ENCODE measurements at regions not wholly inside any gene's neighbourhood (a gene's known extent, or its start where the extent isn't known, plus 50 kb on each side); places are given as distances from the start of the nearest gene placed in this dataset.

- ATAC-seq: peak; percentile 53
These were observed 51.7 kb downstream of the SCN11A start for GRCh38 chr3:39000008-39000450.

DNA sequence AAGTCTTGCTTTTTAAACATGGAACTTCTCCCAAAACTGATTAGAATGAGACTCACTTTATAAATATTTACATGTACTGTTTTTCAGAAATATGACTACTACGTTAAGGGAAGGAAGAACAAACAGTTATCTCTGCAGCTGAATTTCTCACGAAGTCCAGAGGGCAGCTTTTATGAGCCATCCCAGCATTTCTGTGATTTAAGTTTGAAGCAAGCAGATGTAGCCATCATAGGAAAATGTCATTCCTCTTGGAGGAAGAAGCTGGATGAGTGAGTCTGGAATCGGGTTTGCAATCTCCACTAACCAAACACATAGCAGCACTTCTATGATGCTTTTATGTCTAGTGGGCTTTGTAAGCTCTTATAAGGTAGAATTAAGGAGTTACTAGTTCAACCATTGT is 53.7 kb downstream of the SCN11A start:
- no peaks in the 10 kb centered on the region for H3K4me1 Mint-ChIP-seq
- ATAC-seq (no peak), DNase-seq (no peak)
- peaks cover 4% of the 10 kb centered on the region for H3K36me3 Mint-ChIP-seq (ENCODE audit: low read depth)
- H3K27me3 Mint-ChIP-seq: peaks cover 33% of the 10 kb centered on the region
- no peak overlapping the region for H3K4me3 Mint-ChIP-seq
- no peaks in the 10 kb centered on the region for H3K9me3 ChIP-seq (ENCODE audit: control insufficient read depth, low read length, poor library complexity, severe bottlenecking)
- H3K27ac Mint-ChIP-seq: no peak overlapping the region

More at GRCh38 chr3:39000008-39000450, 51.7 kb downstream of the SCN11A start:
- peaks cover 38% of the 10 kb centered on the region for H3K27me3 Mint-ChIP-seq
- H3K4me1 Mint-ChIP-seq: no peaks in the 10 kb centered on the region
- no peaks in the 10 kb centered on the region for H3K36me3 Mint-ChIP-seq (ENCODE audit: low read depth)
- no peak for DNase-seq
- no peak overlapping the region for H3K4me3 Mint-ChIP-seq
- H3K9me3 ChIP-seq (ENCODE audit: control insufficient read depth, low read length, poor library complexity, severe bottlenecking): no peaks in the 10 kb centered on the region
- no peak overlapping the region for H3K27ac Mint-ChIP-seq

DNA sequence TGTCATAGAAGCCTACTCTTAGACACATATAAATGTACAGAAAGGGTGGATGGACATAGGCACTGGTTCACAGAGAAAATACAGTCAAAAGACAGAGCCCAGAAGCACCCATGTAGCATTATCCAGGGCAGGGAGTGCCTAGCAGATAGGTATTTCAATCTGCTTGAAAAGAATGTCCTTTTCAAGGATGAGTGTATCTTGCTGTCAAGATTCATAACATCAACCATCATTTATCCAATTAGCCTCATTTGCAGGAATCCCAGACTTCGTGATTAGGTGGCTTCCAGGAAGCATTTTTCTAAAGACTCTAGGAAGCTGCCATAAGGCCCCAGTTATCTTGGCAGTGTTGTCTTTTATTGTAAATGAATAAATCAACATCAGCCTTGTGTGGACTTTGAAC is 55.6 kb downstream of the SCN11A start:
- H3K4me1 Mint-ChIP-seq: no peaks in the 10 kb centered on the region
- H3K27me3 Mint-ChIP-seq: peaks cover 40% of the 10 kb centered on the region
- no peak overlapping the region for H3K4me3 Mint-ChIP-seq
- ATAC-seq (no peak), DNase-seq (no peak)
- no peak overlapping the region for H3K27ac Mint-ChIP-seq
- peaks cover 4% of the 10 kb centered on the region for H3K36me3 Mint-ChIP-seq (ENCODE audit: low read depth)
- no peaks in the 10 kb centered on the region for H3K9me3 ChIP-seq (ENCODE audit: control insufficient read depth, low read length, poor library complexity, severe bottlenecking)

- Mint-ChIP-seq H3K27me3 (peaks cover 52% of the 10 kb centered on the region), H3K4me1 (no peaks in the 10 kb centered on the region), H3K36me3 (ENCODE audit: low read depth) (peaks cover 4% of the 10 kb centered on the region), H3K27ac (no peak overlapping the region), H3K4me3 (no peak overlapping the region)
- DNase-seq: no peak
- H3K9me3 ChIP-seq (ENCODE audit: control insufficient read depth, low read length, poor library complexity, severe bottlenecking): no peaks in the 10 kb centered on the region
- ATAC-seq: no peak
These were observed 57.5 kb downstream of the SCN11A start for GRCh38 chr3:38994251-38994650.

- no peak for ATAC-seq
These were observed 59.5 kb downstream of the SCN11A start for GRCh38 chr3:38992117-38992760.

GRCh38 chr3:38990621-38991020 is 61.1 kb downstream of the SCN11A start:
- peaks cover 4% of the 10 kb centered on the region for H3K36me3 Mint-ChIP-seq (ENCODE audit: low read depth)
- no peak overlapping the region for H3K27ac Mint-ChIP-seq
- peaks cover 40% of the 10 kb centered on the region for H3K27me3 Mint-ChIP-seq
- DNase-seq (no peak), ATAC-seq (no peak)
- no peaks in the 10 kb centered on the region for H3K9me3 ChIP-seq (ENCODE audit: control insufficient read depth, low read length, poor library complexity, severe bottlenecking)
- H3K4me1 Mint-ChIP-seq: no peaks in the 10 kb centered on the region
- no peak overlapping the region for H3K4me3 Mint-ChIP-seq

More at GRCh38 chr3:38992117-38992760, 59.5 kb downstream of the SCN11A start:
- H3K27me3 Mint-ChIP-seq: peaks cover 48% of the 10 kb centered on the region
- H3K36me3 Mint-ChIP-seq (ENCODE audit: low read depth): peaks cover 4% of the 10 kb centered on the region
- H3K27ac Mint-ChIP-seq: no peak overlapping the region
- no peak overlapping the region for H3K4me3 Mint-ChIP-seq
- DNase-seq: no peak
- H3K9me3 ChIP-seq (ENCODE audit: control insufficient read depth, low read length, poor library complexity, severe bottlenecking): no peaks in the 10 kb centered on the region
- no peaks in the 10 kb centered on the region for H3K4me1 Mint-ChIP-seq

DNA sequence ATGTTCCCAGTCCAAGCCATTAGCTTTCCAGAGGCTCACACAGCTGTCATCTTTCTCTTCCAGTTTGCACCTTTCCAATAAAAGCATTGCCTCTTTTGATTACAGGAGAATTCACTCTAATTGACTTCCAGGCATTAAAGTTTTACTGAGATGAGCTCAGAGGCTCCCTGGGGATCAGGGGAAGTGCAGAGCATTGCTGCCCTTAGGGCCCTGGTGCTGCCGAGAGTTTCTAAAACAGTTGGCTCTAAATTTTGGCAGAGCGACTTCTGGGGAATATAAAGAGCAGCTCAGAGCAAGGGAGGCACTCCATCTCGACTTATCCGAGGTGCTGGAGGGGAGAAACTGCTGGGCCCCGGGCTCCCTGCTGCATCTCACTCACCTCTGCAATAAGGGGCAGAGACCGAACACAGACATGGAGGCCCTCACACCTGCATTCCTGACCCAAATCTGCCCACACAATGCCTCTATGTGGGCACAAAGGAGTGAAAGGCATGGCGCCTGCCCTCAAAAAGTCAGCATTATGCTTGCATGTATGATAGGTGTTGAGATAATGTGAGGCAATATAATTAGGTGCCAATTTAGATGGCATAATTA is 61.7 kb downstream of the SCN11A start:
- Mint-ChIP-seq H3K4me1 (no peaks in the 10 kb centered on the region), H3K36me3 (ENCODE audit: low read depth) (peaks cover 4% of the 10 kb centered on the region), H3K27ac (no peak overlapping the region), H3K27me3 (peaks cover 40% of the 10 kb centered on the region), H3K4me3 (no peak overlapping the region)
- no peaks in the 10 kb centered on the region for H3K9me3 ChIP-seq (ENCODE audit: control insufficient read depth, low read length, poor library complexity, severe bottlenecking)
- DNase-seq: no peak
- no peak for ATAC-seq

- peaks cover 3% of the 10 kb centered on the region for H3K36me3 Mint-ChIP-seq (ENCODE audit: low read depth)
- ATAC-seq: no peak
- no peaks in the 10 kb centered on the region for H3K4me1 Mint-ChIP-seq
These were observed 62.8 kb downstream of the SCN11A start for GRCh38 chr3:38988955-38989354.

DNA sequence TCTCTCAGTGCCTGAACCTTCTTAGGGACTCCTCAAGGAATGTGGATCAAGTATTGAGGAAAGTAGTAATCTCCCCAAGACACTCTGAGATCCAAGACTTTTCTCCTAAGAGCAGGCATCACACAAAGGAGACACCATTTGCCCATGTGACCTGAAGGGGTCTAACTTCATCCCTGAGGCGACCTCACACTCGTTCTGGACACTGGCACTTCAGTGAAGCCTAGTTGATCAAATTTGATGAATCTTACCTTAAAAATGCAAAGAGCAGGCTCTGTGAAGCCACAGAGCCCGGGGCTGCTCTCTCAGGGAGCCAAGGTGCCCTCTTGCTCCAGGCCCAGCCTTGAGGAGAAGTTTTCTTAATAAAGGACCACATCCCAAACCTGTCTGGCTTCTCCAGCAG is 64.3 kb downstream of the SCN11A start:
- H3K4me1 Mint-ChIP-seq: no peaks in the 10 kb centered on the region
- no peak for ATAC-seq
- peaks cover 20% of the 10 kb centered on the region for H3K27me3 Mint-ChIP-seq
- H3K9me3 ChIP-seq (ENCODE audit: control insufficient read depth, low read length, poor library complexity, severe bottlenecking): no peaks in the 10 kb centered on the region
- no peak overlapping the region for H3K4me3 Mint-ChIP-seq
- DNase-seq: no peak
- H3K36me3 Mint-ChIP-seq (ENCODE audit: low read depth): no peaks in the 10 kb centered on the region
- H3K27ac Mint-ChIP-seq: no peak overlapping the region

More at GRCh38 chr3:38988955-38989354, 62.8 kb downstream of the SCN11A start:
- no peaks in the 10 kb centered on the region for H3K9me3 ChIP-seq (ENCODE audit: control insufficient read depth, low read length, poor library complexity, severe bottlenecking)
- DNase-seq: no peak
- Mint-ChIP-seq H3K27me3 (peaks cover 34% of the 10 kb centered on the region), H3K4me3 (no peak overlapping the region), H3K27ac (no peak overlapping the region)

GRCh38 chr3:38986901-38987300 is 64.8 kb downstream of the SCN11A start:
- DNase-seq (no peak), ATAC-seq (no peak)
- H3K4me1 Mint-ChIP-seq: no peaks in the 10 kb centered on the region
- peaks cover 20% of the 10 kb centered on the region for H3K27me3 Mint-ChIP-seq
- no peak overlapping the region for H3K27ac Mint-ChIP-seq
- no peaks in the 10 kb centered on the region for H3K9me3 ChIP-seq (ENCODE audit: control insufficient read depth, low read length, poor library complexity, severe bottlenecking)
- no peaks in the 10 kb centered on the region for H3K36me3 Mint-ChIP-seq (ENCODE audit: low read depth)
- no peak overlapping the region for H3K4me3 Mint-ChIP-seq

GRCh38 chr3:38985981-38986380 is 65.8 kb downstream of the SCN11A start:
- H3K4me3 Mint-ChIP-seq: no peak overlapping the region
- H3K9me3 ChIP-seq (ENCODE audit: control insufficient read depth, low read length, poor library complexity, severe bottlenecking): no peaks in the 10 kb centered on the region
- no peak overlapping the region for H3K27ac Mint-ChIP-seq
- ATAC-seq: no peak
- H3K36me3 Mint-ChIP-seq (ENCODE audit: low read depth): no peaks in the 10 kb centered on the region
- no peak for DNase-seq
- no peaks in the 10 kb centered on the region for H3K4me1 Mint-ChIP-seq
- peaks cover 23% of the 10 kb centered on the region for H3K27me3 Mint-ChIP-seq

DNA sequence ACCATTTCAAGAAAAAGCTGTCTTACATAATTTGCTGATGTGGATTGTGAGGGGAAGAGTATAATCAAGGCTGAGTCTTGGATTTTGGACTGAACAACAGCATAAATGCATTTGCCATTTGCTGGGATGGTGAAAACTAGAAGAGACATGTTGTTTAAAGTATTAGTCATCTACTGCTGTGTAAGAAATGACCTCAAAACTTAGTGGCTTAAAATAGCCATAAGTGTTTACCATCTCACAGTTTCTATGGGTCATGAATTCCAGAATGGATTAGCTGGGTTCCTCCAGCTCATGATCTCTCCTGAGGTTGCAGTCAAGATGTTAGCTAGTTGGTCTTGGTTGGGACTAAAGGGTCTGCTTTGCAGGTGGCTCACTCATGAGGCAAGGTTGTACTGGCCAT is 66.2 kb downstream of the SCN11A start:
- ATAC-seq: no peak
- Mint-ChIP-seq H3K27me3 (peaks cover 22% of the 10 kb centered on the region), H3K4me1 (no peaks in the 10 kb centered on the region), H3K36me3 (ENCODE audit: low read depth) (no peaks in the 10 kb centered on the region), H3K27ac (no peak overlapping the region), H3K4me3 (no peak overlapping the region)
- no peaks in the 10 kb centered on the region for H3K9me3 ChIP-seq (ENCODE audit: control insufficient read depth, low read length, poor library complexity, severe bottlenecking)
- no peak for DNase-seq

- Mint-ChIP-seq H3K4me1 (no peaks in the 10 kb centered on the region), H3K27me3 (peaks cover 22% of the 10 kb centered on the region)
- no peak for ATAC-seq
These were observed 67.0 kb downstream of the SCN11A start for GRCh38 chr3:38984731-38985130.

DNA sequence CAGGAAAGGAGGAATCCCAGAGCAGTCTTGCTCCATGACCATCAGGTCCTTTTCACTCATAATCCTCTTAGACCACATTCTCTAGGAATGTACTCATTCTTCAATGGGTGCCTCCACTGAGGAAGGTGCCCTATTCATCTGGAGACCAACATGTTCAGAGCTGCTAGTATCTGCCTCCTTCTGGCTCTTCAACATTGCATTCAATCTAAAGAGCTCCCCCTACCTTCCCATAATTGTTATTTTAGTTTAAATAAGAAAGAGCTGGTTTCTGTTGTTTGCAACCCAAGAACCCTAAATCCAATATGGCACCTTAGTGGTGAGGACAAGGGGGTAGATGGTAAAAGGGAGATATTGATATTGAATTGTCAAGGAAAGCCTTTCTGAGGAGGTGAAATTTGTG is 67.6 kb downstream of the SCN11A start:
- no peaks in the 10 kb centered on the region for H3K9me3 ChIP-seq (ENCODE audit: control insufficient read depth, low read length, poor library complexity, severe bottlenecking)
- peaks cover 26% of the 10 kb centered on the region for H3K27me3 Mint-ChIP-seq
- H3K4me3 Mint-ChIP-seq: no peak overlapping the region
- H3K27ac Mint-ChIP-seq: no peak overlapping the region
- no peak for DNase-seq
- H3K4me1 Mint-ChIP-seq: no peaks in the 10 kb centered on the region
- H3K36me3 Mint-ChIP-seq (ENCODE audit: low read depth): no peaks in the 10 kb centered on the region
- ATAC-seq: no peak

More at GRCh38 chr3:38984731-38985130, 67.0 kb downstream of the SCN11A start:
- no peak overlapping the region for H3K27ac Mint-ChIP-seq
- H3K4me3 Mint-ChIP-seq: no peak overlapping the region
- H3K36me3 Mint-ChIP-seq (ENCODE audit: low read depth): no peaks in the 10 kb centered on the region
- DNase-seq: no peak
- no peaks in the 10 kb centered on the region for H3K9me3 ChIP-seq (ENCODE audit: control insufficient read depth, low read length, poor library complexity, severe bottlenecking)

All from T-helper 17 cell (primary cell).